K562 (cell line): ENCODE measurements at regions not wholly inside any gene's neighbourhood (a gene's known extent, or its start where the extent isn't known, plus 50 kb on each side); places are given as distances from the start of the nearest gene placed in this dataset.

Experiments
- ATAC-seq: fragments of 200-7000 bp; cut with Tn5 transposase; 3 replicates; pipeline ENCODE4 v1.9.1; 2020; ENCODE audit warnings: moderate library complexity
- BruUV-seq: library from RNA; stranded (reverse); fragments of 400-500 nt; replicated peaks from 2 replicates; lab custom pipeline; 2021; lab: Mats Ljungman, UMichigan
- CTCF ChIA-PET: fragments of 300-600 bp; formaldehyde crosslinking; extraction: SDS; loops from one replicate; lab custom pipeline; 2021; ENCODE audit warnings: low intra/inter-chr PET ratio; lab: Yijun Ruan, JAX
- POLR2A ChIA-PET: fragments of 300-600, 350-650 bp; sonication (Branson Sonifier 250); formaldehyde crosslinking; extraction: SDS; loops from one replicate; lab custom pipeline; 2021; ENCODE audit warnings: antibody characterized with exemption, inconsistent platforms; lab: Yijun Ruan, JAX
- DNase-seq, 4 experiments: peaks; one replicate each; pipeline versions ENCODE4 v3.0.0 to v3.0.0-alpha.2; 2011 to 2018; ENCODE audit warnings: low spot score in 3 of 4, mixed read lengths in 3 of 4; ENCODE audit errors: extremely low read depth in 1 of 4
- FAIRE-seq: peaks from 2 replicates; lab custom pipeline; 2011; peaks lifted over from hg19 to GRCh38; lab: Jason Lieb, UNC
- H2AFZ ChIP-seq: 2 replicates; pipeline ENCODE4 v1.6.0; 2011; ENCODE audit warnings: low read depth, low read length, control low read depth, inconsistent platforms
- H3K27ac ChIP-seq: fragments of 200-600 bp; 3 replicates; pipeline ENCODE4 v1.8.0; 2011; ENCODE audit warnings: low read depth, mild to moderate bottlenecking, control low read depth, inconsistent platforms, low read length, moderate library complexity, mixed read lengths; ENCODE audit errors: extremely low read depth
- H3K27me3 ChIP-seq, 2 experiments: fragments of 300-600 bp in 1 of 2; 2 replicates in 1 of 2; 3 replicates in 1 of 2; pipeline versions ENCODE4 v1.6.0 to v1.8.0; 2011; ENCODE audit warnings: inconsistent platforms in 2 of 2, low read length in 2 of 2, mild to moderate bottlenecking in 1 of 2, mixed read lengths in 1 of 2, moderate library complexity in 1 of 2; ENCODE audit not compliant: control insufficient read depth in 2 of 2, insufficient read depth in 2 of 2
- H3K36me3 ChIP-seq: fragments of 300-600 bp; 3 replicates; pipeline ENCODE4 v1.8.0; 2011; ENCODE audit warnings: mild to moderate bottlenecking, low read length, inconsistent platforms; ENCODE audit not compliant: control insufficient read depth, insufficient read depth
- H3K4me1 ChIP-seq, 2 experiments: fragments of 200-600 bp in 1 of 2; replicated peaks in 1 of 2; 2 replicates in 1 of 2; 3 replicates in 1 of 2; pipeline versions ENCODE4 v1.5.1 to v1.8.0; 2011; ENCODE audit warnings: inconsistent platforms in 2 of 2, low read length in 2 of 2, mild to moderate bottlenecking in 1 of 2, mixed read lengths in 1 of 2, moderate library complexity in 1 of 2; ENCODE audit not compliant: control insufficient read depth in 2 of 2, insufficient read depth in 2 of 2
- H3K4me2 ChIP-seq: 2 replicates; pipeline ENCODE4 v1.6.1; 2011; ENCODE audit warnings: low read length, control low read depth, inconsistent platforms, mixed read lengths; ENCODE audit not compliant: insufficient read depth
- H3K4me3 ChIP-seq: fragments of 200-600 bp; sonication (generic), shearing (Covaris generic); 2 replicates; pipeline ENCODE4 v1.5.1; 2016; ENCODE audit warnings: control low read depth, inconsistent platforms
- H3K79me2 ChIP-seq: fragments of 200-600 bp; 3 replicates; pipeline ENCODE4 v1.8.0; 2011; ENCODE audit warnings: low read length, inconsistent platforms; ENCODE audit not compliant: control insufficient read depth, insufficient read depth
- H3K9ac ChIP-seq, 2 experiments: 2 replicates each; pipeline versions ENCODE4 v1.6.0 to v1.6.1; 2011; ENCODE audit warnings: low read depth in 2 of 2, low read length in 2 of 2, control low read depth in 1 of 2, inconsistent platforms in 1 of 2, mild to moderate bottlenecking in 1 of 2, mixed read lengths in 1 of 2; ENCODE audit not compliant: insufficient read depth in 1 of 2
- H3K9me1 ChIP-seq: one replicate; pipeline ENCODE4 v1.6.0; 2011; ENCODE audit warnings: inconsistent platforms, mild to moderate bottlenecking, low read length, moderate library complexity; ENCODE audit not compliant: control insufficient read depth, insufficient read depth
- H3K9me3 ChIP-seq: replicated peaks from 2 replicates; pipeline ENCODE4 v1.5.1; 2011; ENCODE audit warnings: low read depth, low read length, inconsistent platforms; ENCODE audit not compliant: control insufficient read depth, insufficient read depth
- H4K20me1 ChIP-seq: replicated peaks from 2 replicates; pipeline ENCODE4 v1.6.1; 2011; ENCODE audit warnings: low read length, inconsistent platforms, mixed read lengths; ENCODE audit not compliant: control insufficient read depth, insufficient read depth
- CTCFL ChIP-seq: IDR thresholded peaks from 2 replicates; pipeline ENCODE4 v1.6.1; 2011; ENCODE audit warnings: borderline replicate concordance, low read depth, mild to moderate bottlenecking, moderate library complexity, low read length; ENCODE audit not compliant: insufficient read depth, poor library complexity, severe bottlenecking
- ESRRB ChIP-seq: fragments of 250-450 bp; sonication (Bioruptor Pico); IDR thresholded peaks from 2 replicates; pipeline ENCODE4 v1.5.0; 2020; ENCODE audit warnings: mild to moderate bottlenecking, moderate library complexity, borderline replicate concordance
- FOXJ2 ChIP-seq: fragments of 200-800 bp; sonication (Bioruptor generic); IDR thresholded peaks from 2 replicates; pipeline ENCODE4 v1.6.1; 2016; ENCODE audit warnings: missing genetic modification characterization, missing compliant biosample characterization
- MYBL2 ChIP-seq, 2 experiments: fragments of 450-650 bp in 1 of 2; sonication (generic) in 1 of 2; formaldehyde crosslinking in 1 of 2; IDR thresholded peaks; 2 replicates each; pipeline versions ENCODE4 v1.6.1 to v1.8.1; 2017 to 2022; ENCODE audit warnings: borderline replicate concordance in 1 of 2, inconsistent platforms in 1 of 2, low read depth in 1 of 2, mild to moderate bottlenecking in 1 of 2, missing genetic modification reagents in 1 of 2, moderate library complexity in 1 of 2
- NFIX ChIP-seq: fragments of 250-450 bp; sonication (Bioruptor Pico); IDR thresholded peaks from 2 replicates; pipeline ENCODE4 v1.4.0; 2020; ENCODE audit warnings: low read depth, mild to moderate bottlenecking, moderate library complexity
- PKNOX1 ChIP-seq: fragments of 450-650 bp; IDR thresholded peaks from 2 replicates; pipeline ENCODE4 v1.6.1; 2016
- POLR2A ChIP-seq: fragments of 450-650 bp; conservative IDR thresholded peaks from 2 replicates; pipeline ENCODE4 v1.6.1; 2016
- RCOR1 ChIP-seq, 2 experiments: IDR thresholded peaks; 2 replicates each; pipeline ENCODE4 v1.6.1; 2012; ENCODE audit warnings: low read depth in 2 of 2, low read length in 2 of 2, borderline replicate concordance in 1 of 2, improper control_type of control experiment in 1 of 2
- SAFB ChIP-seq: fragments of 200-400 bp; formaldehyde crosslinking; IDR thresholded peaks from 2 replicates; pipeline ENCODE4 v1.6.1; 2017; ENCODE audit warnings: low read depth, low read length, borderline replicate concordance
- SMAD2 ChIP-seq: fragments of 150-350 bp; IDR thresholded peaks from 2 replicates; pipeline ENCODE4 v1.6.1; 2014; ENCODE audit warnings: low read depth, mild to moderate bottlenecking, low read length
- THRB ChIP-seq: fragments of 450-650 bp; formaldehyde crosslinking; conservative IDR thresholded peaks from 2 replicates; pipeline ENCODE4 v1.4.0; 2022; ENCODE audit warnings: mild to moderate bottlenecking, missing genetic modification characterization
- ZBTB8A ChIP-seq: fragments of 450-650 bp; IDR thresholded peaks from 2 replicates; pipeline ENCODE4 v1.6.1; 2018; ENCODE audit warnings: mild to moderate bottlenecking, moderate library complexity; ENCODE audit not compliant: partially characterized antibody
- ZFPM2 ChIP-seq: fragments of 250-450 bp; sonication (Bioruptor Pico); IDR thresholded peaks from 2 replicates; pipeline ENCODE4 v1.5.1; 2022; ENCODE audit warnings: mild to moderate bottlenecking
- ZNF280B ChIP-seq: fragments of 250-450 bp; sonication (Bioruptor Pico); IDR thresholded peaks from 2 replicates; pipeline ENCODE4 v1.5.1; 2021; ENCODE audit warnings: mild to moderate bottlenecking
- ZNF282 ChIP-seq: sonication (generic); formaldehyde crosslinking; IDR thresholded peaks from 2 replicates; pipeline ENCODE4 v1.8.1; 2023; ENCODE audit warnings: missing genetic modification reagents
- ZZZ3 ChIP-seq: fragments of 450-650 bp; IDR thresholded peaks from 2 replicates; pipeline ENCODE4 v1.6.1; 2016; ENCODE audit warnings: antibody characterized with exemption, mild to moderate bottlenecking, moderate library complexity
- WGBS: fragments of 100-300 bp; shearing (Covaris generic); methylation state at CpG from one replicate; pipeline ENCODE4 v1.1.6; 2016; ENCODE audit warnings: low coverage, mixed read lengths; ENCODE audit not compliant: insufficient coverage; ENCODE audit errors: missing lambda C conversion rate; 5-methylcytosine and 5-hydroxymethylcytosine counted together
- in situ Hi-C: fragments of 300-500 bp; cut with MboI; formaldehyde crosslinking; loops from 4 replicates; pipeline ENCODE4 v1.15.0; 2018; ENCODE audit warnings: inconsistent platforms, mixed read lengths
- intact Hi-C: fragments of 100-400 bp; cut with micrococcal nuclease; formaldehyde crosslinking; loops from 2 replicates; pipeline ENCODE4 v1.14.2; 2022

GRCh38 chr2:164368896-164369295 lies 252.4 kb downstream of the GRB14 start:
- 0% methylated on average over 2 of the region's 2 CpGs for WGBS
- no peak overlapping the region for H3K4me3 ChIP-seq
- no peak overlapping the region for H3K9ac ChIP-seq
- H2AFZ ChIP-seq, result no peak overlapping the region
- TF ChIP-seq SAFB (no peak), POLR2A (no peak), CTCFL (no peak), ZNF282 (no peak), MYBL2 (IDR thresholded peaks at IDR 0.05; ENCODE audit: low read depth) (no peak), MYBL2 (CRISPR knock-in tag; IDR thresholded peaks at IDR 0.05; ENCODE audit: borderline replicate concordance) (no peak), ZNF280B (no peak), ZBTB8A (no peak), RCOR1 (IDR thresholded peaks at IDR 0.05; ENCODE audit: borderline replicate concordance in 1 of 2, low read depth in 2 of 2, low read length in 2 of 2) (no peak), THRB (CRISPR knock-in tag) (no peak), SMAD2 (no peak), ZZZ3 (no peak), ZFPM2 (CRISPR knock-in tag) (no peak), PKNOX1 (no peak), NFIX (CRISPR knock-in tag) (no peak), ESRRB (CRISPR knock-in tag) (no peak), FOXJ2 (tag) (no peak)
- in situ Hi-C loops (no loop called here), intact Hi-C loops (no loop called here)
- CTCF ChIA-PET, result no interaction called here
- DNase-seq (no peak), ATAC-seq (no peak), FAIRE-seq (no peak)
- no peaks in the 10 kb centered on the region for H3K79me2 ChIP-seq
- H4K20me1 ChIP-seq, result no peaks in the 10 kb centered on the region
- H3K36me3 ChIP-seq, result no peaks in the 10 kb centered on the region
- no peak overlapping the region for H3K4me2 ChIP-seq
- no peaks in the 10 kb centered on the region; the same call in none of the 2 replicates for H3K9me3 ChIP-seq
- no peaks in the 10 kb centered on the region for H3K27me3 ChIP-seq
- no peak overlapping the region for H3K27ac ChIP-seq
- no TSS peak for BruUV-seq
- no peaks in the 10 kb centered on the region for H3K4me1 ChIP-seq
- no peaks in the 10 kb centered on the region for H3K9me1 ChIP-seq
- POLR2A ChIA-PET, result no interaction called here
